Right lobe of liver (tissue), 6 donors: ENCODE measurements at regions not wholly inside any gene's neighbourhood (a gene's known extent, or its start where the extent isn't known, plus 50 kb on each side); places are given as distances from the start of the nearest gene placed in this dataset.
A peak's percentile ranks its signal among the peaks of the same experiment; 100 is the strongest.
"Not testable (repeated sequence)": the region's sequence is repeated elsewhere in the genome, so short reads cannot be mapped to it uniquely, and the experiment has no call there.

Source experiments
- ATAC-seq, 4 donors: fragments of 200-7000 bp; cut with Tn5 transposase; one replicate each; pipeline ENCODE4 v1.9.1; 2020; ENCODE audit warnings: mild to moderate bottlenecking in 4 of 4, moderate library complexity in 4 of 4
- DNase-seq, 3 donors: peaks; one replicate each; pipeline ENCODE4 v3.0.0-alpha.2; 2020
- H3K27ac ChIP-seq, 3 donors: fragments of 200-600 bp; one replicate each; pipeline ENCODE4 v1.8.0; 2022
- H3K27me3 ChIP-seq, 2 donors: fragments of 200-600 bp; one replicate each; pipeline ENCODE4 v1.8.0; 2022
- H3K36me3 ChIP-seq, 4 donors: fragments of 200-600 bp; sonication (generic) in 1 of 4; one replicate each; pipeline versions ENCODE4 v1.5.1 to v1.8.0; 2017 to 2022; ENCODE audit warnings: control low read depth in 1 of 4
- H3K4me1 ChIP-seq, 4 donors: fragments of 200-600 bp; sonication (generic) in 1 of 4; one replicate each; pipeline versions ENCODE4 v1.5.1 to v1.8.0; 2017 to 2022; ENCODE audit warnings: control low read depth in 1 of 4
- H3K4me3 ChIP-seq, 3 donors: fragments of 200-600 bp; one replicate each; pipeline ENCODE4 v1.8.0; 2022
- H3K9me3 ChIP-seq, 4 donors: fragments of 200-600 bp; sonication (generic) in 1 of 4; one replicate each; pipeline versions ENCODE4 v1.5.1 to v1.8.0; 2017 to 2022; ENCODE audit warnings: control low read depth in 1 of 4
- CTCF ChIP-seq, 4 donors: fragments of 200-600 bp in 3 of 4; fragments of 450-650 bp in 1 of 4; IDR thresholded peaks; one replicate each; pipeline versions ENCODE4 v1.5.1 to v1.8.0; 2016 to 2022; ENCODE audit warnings: antibody characterized with exemption in 4 of 4, mild to moderate bottlenecking in 2 of 4
- POLR2A ChIP-seq: fragments of 450-650 bp; IDR thresholded peaks from one replicate; pipeline ENCODE4 v1.6.1; 2017; ENCODE audit warnings: antibody characterized with exemption, mild to moderate bottlenecking
- WGBS: methylation state at CpG from one replicate; pipeline ENCODE4 v1.1.6; 2018; ENCODE audit warnings: low coverage, low lambda C conversion rate; ENCODE audit not compliant: insufficient coverage; ENCODE audit errors: missing lambda C conversion rate; 5-methylcytosine and 5-hydroxymethylcytosine counted together
- intact Hi-C, 2 donors: fragments of 100-400 bp; cut with DNase I; formaldehyde crosslinking; loops; one replicate each; pipeline versions ENCODE4 v1.11.2 to v1.14.1; 2022
- donor health status: DM: no; HTN: yes; CAD: no.
- donor health status: DM: no; HTN: no; CAD: no.
- donor health status: DM: no; HTN: no; CAD: no.
- donor health status: DM: no; HTN: yes; CAD: no.
- donor health status: DM: no; HTN: yes; CAD: no.

GRCh38 chr9:60525879-60526686, 388.1 kb upstream of the SPATA31A5 start:
- intact Hi-C loops, H3K9me3 ChIP-seq, H3K4me1 ChIP-seq, H3K27ac ChIP-seq, H3K27me3 ChIP-seq, H3K36me3 ChIP-seq, DNase-seq, H3K4me3 ChIP-seq: not testable (repeated sequence)
- 28% methylated on average over 9 of the region's 10 CpGs for WGBS
- peak in 2 of 4 donors; percentile 21 to 42 for ATAC-seq

- intact Hi-C loops, ATAC-seq, H3K9me3 ChIP-seq, DNase-seq, H3K4me1 ChIP-seq, H3K27me3 ChIP-seq, H3K36me3 ChIP-seq, H3K4me3 ChIP-seq, H3K27ac ChIP-seq: not testable (repeated sequence)
- WGBS, result 25% methylated on average over 3 of the region's 3 CpGs
These were observed 387.4 kb upstream of the SPATA31A5 start for GRCh38 chr9:60526694-60527231.

GRCh38 chr9:60544518-60544917, 369.7 kb upstream of the SPATA31A5 start:
- ATAC-seq, H3K4me1 ChIP-seq, H3K4me3 ChIP-seq, H3K9me3 ChIP-seq, DNase-seq, H3K27me3 ChIP-seq, H3K27ac ChIP-seq, H3K36me3 ChIP-seq, intact Hi-C loops: not testable (repeated sequence)
- WGBS, result 85% methylated on average over 6 of the region's 10 CpGs

- Histone ChIP-seq H3K9me3 (no peaks in the 10 kb centered on the region), H3K27ac (no peak overlapping the region), H3K27me3 (no peaks in the 10 kb centered on the region), H3K4me3 (no peak overlapping the region), H3K36me3 (no peaks in the 10 kb centered on the region), H3K4me1 (no peaks in the 10 kb centered on the region)
- no CpG with 5 or more reads among the region's 19 CpGs for WGBS
- DNase-seq (peak in 2 of 3 donors; percentile 11 to 37), ATAC-seq (no peak)
- intact Hi-C loops, result no loop called here
- no peak for TF ChIP-seq CTCF (IDR thresholded peaks at IDR 0.05)
- TF ChIP-seq POLR2A, result no peak
These were observed 368.8 kb upstream of the SPATA31A5 start for GRCh38 chr9:60545346-60545877.

GRCh38 chr9:60545878-60546385, 368.3 kb upstream of the SPATA31A5 start:
- DNase-seq, result peak in 2 of 3 donors; percentile 9 to 28

More at GRCh38 chr9:60545878-60546385, 368.3 kb upstream of the SPATA31A5 start:
- intact Hi-C loops, result no loop called here
- H3K9me3 ChIP-seq, result no peaks in the 10 kb centered on the region
- ATAC-seq, result no peak
- no peaks in the 10 kb centered on the region for H3K4me1 ChIP-seq
- no peaks in the 10 kb centered on the region for H3K36me3 ChIP-seq
- 92% methylated on average over 4 of the region's 27 CpGs for WGBS
- H3K27me3 ChIP-seq, result no peaks in the 10 kb centered on the region
- no peak for TF ChIP-seq CTCF (IDR thresholded peaks at IDR 0.05)
- no peak for TF ChIP-seq POLR2A
- no peak overlapping the region for H3K27ac ChIP-seq
- no peak overlapping the region for H3K4me3 ChIP-seq
